ENCODE measurements at regions not wholly inside any gene's neighbourhood (a gene's known extent, or its start where the extent isn't known, plus 50 kb on each side); places are given as distances from the start of the nearest gene placed in this dataset.
A peak's percentile ranks its signal among the peaks of the same experiment; 100 is the strongest.
"Not testable (repeated sequence)": the region's sequence is repeated elsewhere in the genome, so short reads cannot be mapped to it uniquely, and the experiment has no call there.

- no peak for DNase-seq
These were observed 540.8 kb downstream of the BRINP3 start for GRCh38 chr1:189936861-189937260.

- DNase-seq, result peak; percentile 8
These were observed 537.7 kb downstream of the BRINP3 start for GRCh38 chr1:189939967-189940366.

GRCh38 chr1:189941922-189942321, 535.7 kb downstream of the BRINP3 start:
- DNase-seq, result no peak

DNA sequence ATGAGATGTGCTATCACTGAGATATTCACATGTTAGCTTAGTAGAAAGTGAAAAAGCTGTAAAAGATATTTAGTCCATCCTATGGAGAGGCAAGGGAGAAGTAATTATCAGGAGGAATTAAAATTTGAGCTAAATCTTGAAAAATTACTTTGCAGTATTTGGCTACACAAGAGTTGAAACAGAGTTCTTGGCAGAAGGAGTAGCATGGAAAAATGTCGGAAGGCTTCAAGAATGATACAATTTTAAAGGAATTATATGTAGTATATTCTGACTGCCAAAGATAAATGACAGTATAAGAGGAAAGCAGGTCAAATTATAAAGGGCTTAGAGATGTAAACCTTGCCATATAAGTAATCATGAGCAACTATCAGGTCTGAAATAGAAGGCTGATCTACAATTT, 518.9 kb downstream of the BRINP3 start:
- peak; percentile 35 for DNase-seq

GRCh38 chr1:189960769-189961168, 516.9 kb downstream of the BRINP3 start:
- peak; percentile 17 for DNase-seq

DNA sequence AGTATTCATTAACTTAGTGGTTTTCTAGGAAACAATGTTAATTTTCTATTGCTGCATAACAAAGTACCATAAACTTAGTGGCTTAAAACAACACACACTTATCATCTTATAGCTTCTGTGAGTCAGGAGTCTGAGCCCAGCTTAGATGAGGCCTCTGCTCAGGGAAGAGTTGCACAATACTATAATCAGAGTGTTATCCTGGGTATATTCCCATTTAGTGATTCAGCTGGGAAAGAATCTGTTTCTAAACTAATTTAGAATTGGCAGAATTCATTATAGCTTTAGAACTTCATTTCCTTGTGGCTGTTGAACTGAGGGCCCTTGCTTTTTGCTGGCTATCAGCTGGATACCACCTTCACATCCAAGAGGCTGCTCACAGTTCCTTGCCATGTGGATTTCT, 515.5 kb downstream of the BRINP3 start:
- DNase-seq, result peak; percentile 35

GRCh38 chr1:189970331-189971230, 507.1 kb downstream of the BRINP3 start:
- no peak for DNase-seq

DNA sequence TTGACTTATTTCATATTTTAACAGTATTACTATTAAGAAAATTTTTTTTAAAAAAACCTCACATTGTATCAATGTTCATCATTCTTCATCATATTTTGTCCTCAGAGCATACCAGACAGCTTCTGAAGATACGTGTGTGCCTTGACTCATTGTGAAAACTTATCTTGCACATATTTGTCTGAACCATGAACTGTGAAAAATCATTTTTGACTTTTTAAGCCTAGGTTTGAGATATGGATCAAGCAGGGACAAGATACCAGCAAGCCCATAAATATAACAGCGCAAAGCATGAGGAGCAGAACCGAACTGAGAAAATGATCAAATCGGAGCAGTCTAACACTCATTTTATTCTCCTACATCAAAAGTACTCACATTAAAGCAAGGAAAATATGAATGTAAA, 506.0 kb downstream of the BRINP3 start:
- no peak for DNase-seq

DNA sequence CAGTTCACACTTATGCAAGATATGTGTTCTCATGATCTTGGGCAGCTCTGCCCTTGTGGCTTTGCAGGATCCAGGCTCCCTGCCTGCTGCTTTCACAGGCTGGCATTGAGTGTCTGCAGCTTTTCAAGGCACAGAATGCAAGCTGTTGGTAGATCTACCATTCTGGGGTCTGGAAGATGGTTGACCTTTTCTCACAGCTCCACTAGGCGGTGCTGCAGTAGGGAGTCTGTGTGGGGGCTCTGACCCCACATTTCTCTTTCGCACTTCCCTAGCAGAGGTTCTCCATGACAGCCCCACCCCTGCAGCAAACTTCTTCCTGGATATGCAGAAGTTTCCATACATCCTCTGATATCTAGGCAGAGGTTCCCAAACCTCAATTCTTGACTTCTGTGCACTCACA, 500.5 kb downstream of the BRINP3 start:
- no peak for DNase-seq

- no peak for DNase-seq
These were observed 494.3 kb downstream of the BRINP3 start for GRCh38 chr1:189983166-189983890.

- no peak for DNase-seq
These were observed 491.1 kb downstream of the BRINP3 start for GRCh38 chr1:189986516-189986915.

DNA sequence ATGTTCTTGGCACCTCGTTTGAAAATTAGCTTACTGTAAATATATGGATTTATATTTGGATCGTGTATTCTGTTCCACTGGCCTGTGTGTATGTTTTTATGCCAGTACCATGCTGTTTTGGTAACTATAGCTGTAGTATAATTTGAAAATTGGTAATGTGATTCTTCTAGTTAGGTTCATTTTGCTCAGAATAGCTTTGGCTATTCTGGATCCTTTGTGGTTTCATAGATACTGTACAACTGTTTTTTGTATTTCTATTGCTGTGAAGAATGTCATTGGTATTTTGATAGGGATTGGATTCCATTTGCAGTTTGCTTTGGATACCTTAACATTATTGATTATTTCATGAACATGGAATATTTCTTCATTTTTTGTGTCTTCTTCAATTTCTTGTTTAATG, 490.2 kb downstream of the BRINP3 start:
- DNase-seq, result no peak

DNA sequence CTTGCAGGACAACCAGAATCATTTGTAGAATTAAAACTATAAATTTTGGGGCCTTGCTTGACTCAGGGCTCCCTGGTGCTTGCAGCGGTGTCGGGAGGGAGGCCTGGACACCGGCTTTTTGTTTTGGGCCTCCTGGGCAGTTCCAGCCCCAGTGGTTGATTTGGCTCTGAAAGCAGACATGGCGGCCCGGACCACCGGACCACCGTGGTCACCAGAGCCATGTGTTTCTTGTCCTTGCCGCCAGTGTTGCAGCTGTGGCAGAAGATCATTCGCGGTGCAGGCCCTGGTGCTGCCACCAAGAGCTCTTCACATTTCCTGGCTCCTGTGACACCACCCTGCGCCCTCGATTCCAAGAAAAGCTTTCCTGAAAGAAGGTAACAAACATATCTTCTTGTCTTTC, 484.8 kb downstream of the BRINP3 start:
- no peak for DNase-seq

GRCh38 chr1:190000365-190000872, 477.2 kb downstream of the BRINP3 start:
- no peak for DNase-seq

DNA sequence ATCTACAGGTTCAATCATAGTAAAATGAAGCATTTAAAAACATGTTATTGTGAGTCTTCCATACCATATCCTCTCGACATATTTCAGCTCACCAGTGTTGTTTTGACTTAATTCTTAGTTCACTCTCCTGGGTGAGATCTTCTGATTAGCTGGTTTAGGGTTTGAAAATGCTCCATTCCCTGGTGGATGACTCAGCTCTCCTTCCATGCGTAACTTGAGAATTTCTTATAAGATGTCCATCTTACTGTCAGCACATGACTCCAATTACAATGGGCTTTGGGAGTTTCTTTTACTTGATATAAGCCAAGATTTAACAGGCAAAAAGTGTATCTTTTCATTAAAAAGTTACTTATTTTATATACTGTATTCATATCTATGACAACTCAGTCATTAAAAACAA, 476.5 kb downstream of the BRINP3 start:
- no peak for DNase-seq

GRCh38 chr1:190003376-190003775, 474.3 kb downstream of the BRINP3 start:
- no peak for DNase-seq

DNA sequence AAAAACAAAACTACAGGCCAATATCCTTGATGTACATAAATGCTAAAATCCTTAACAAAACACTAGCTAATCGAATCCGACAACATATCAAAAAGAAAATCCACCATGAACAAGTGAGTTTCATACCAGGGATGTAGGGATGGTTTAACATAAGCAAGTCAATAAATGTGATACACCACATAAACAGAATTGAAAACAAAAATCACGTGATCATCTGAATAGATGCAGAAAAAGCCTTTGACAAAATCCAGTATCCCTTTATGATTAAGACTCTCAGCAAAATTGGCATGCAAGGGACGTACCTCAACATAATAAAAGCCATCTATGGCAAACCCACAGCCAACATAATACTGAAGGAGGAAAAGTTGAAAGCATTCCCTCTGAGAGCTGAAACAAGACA, 466.1 kb downstream of the BRINP3 start:
- DNase-seq, result no peak

DNA sequence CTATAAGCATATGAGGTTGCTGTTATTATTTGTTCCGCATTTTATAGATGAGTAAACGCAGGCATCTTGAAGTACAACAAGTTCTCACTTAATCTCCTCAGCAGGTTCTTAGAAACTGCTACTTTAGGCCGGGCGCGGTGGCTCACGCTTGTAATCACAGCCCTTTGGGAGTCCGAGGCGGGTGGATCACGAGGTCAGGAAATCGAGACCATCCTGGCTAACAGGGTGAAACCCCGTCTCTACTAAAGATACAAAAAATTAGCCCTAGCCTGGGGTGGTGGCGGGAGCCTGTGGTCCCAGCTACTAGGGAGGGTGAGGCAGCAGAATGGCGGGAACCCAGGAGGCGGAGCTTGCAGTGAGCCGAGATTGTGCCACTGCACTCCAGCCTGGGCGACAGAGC, 458.5 kb downstream of the BRINP3 start:
- DNase-seq, result not testable (repeated sequence)

GRCh38 chr1:190019717-190020116, 457.9 kb downstream of the BRINP3 start:
- no peak for DNase-seq

GRCh38 chr1:190022709-190023108, 455.0 kb downstream of the BRINP3 start:
- no peak for DNase-seq

DNA sequence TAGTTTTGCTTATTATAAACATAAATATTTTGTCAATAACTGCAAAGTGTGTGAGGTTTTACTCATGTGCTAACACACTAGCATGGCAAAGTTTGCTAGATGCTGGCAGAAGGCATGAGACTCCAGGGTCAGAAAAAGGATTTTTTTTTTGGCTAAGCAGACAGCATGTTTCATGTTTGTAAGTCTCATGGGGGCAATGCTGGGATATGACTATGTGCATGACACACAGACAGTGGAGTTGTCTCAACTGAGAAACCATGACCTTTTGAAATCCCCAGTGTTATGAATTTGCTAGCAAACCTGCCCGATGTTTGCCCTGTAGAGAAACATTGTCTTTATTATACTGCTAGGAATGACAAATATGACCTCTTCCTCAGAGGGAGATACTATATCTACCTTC, 448.2 kb downstream of the BRINP3 start:
- DNase-seq, result no peak

DNA sequence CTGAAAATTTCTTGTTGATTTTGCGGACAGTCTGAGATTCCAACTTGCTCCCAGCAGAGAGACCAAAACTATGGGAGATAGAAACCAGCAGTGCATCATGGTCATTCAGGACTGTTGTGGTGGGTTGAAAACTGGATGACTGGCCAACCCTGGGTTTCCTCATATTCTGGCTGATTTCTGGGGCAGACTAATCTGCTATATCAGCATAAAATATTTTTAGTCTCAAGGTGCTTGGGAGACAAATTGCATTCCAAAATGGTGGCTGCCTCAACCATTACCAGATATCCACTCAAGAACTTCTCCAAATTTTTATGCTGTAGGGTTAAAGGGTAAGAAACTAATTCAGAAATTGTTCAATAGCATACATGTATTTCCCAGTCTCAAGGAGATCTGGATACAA, 434.0 kb downstream of the BRINP3 start:
- DNase-seq, result no peak

GRCh38 chr1:190046231-190046630, 431.4 kb downstream of the BRINP3 start:
- DNase-seq, result no peak
